Panc1 (cell line): ENCODE measurements at regions not wholly inside any gene's neighbourhood (a gene's known extent, or its start where the extent isn't known, plus 50 kb on each side); places are given as distances from the start of the nearest gene placed in this dataset.

Experiments
- ATAC-seq: fragments of 200-7000 bp; cut with Tn5 transposase; 2 replicates; pipeline ENCODE4 v1.9.1; 2020; ENCODE audit warnings: mild to moderate bottlenecking, moderate library complexity
- BruUV-seq: library from RNA; stranded (reverse); fragments of 400-500 nt; replicated peaks from 2 replicates; lab custom pipeline; 2021; lab: Mats Ljungman, UMichigan
- CTCF ChIA-PET: fragments of 300-600 bp; sonication (Branson Sonifier 250); formaldehyde crosslinking; loops from one replicate; lab custom pipeline; 2022; ENCODE audit warnings: antibody characterized with exemption; lab: Charles Lee
- POLR2A ChIA-PET: fragments of 300-600 bp; sonication (Branson Sonifier 250); formaldehyde crosslinking; loops from one replicate; lab custom pipeline; 2022; ENCODE audit warnings: antibody characterized with exemption; lab: Charles Lee
- DNase-seq: peaks from one replicate; pipeline ENCODE4 v3.0.0-alpha.2; 2010; ENCODE audit warnings: low read depth, low spot score
- H3K27ac ChIP-seq: 2 replicates; pipeline ENCODE4 v1.5.1; 2011; ENCODE audit warnings: mild to moderate bottlenecking, low read length, inconsistent platforms
- H3K27me3 ChIP-seq: fragments of 200-500 bp; sonication (Bioruptor generic); 2 replicates; pipeline ENCODE4 v1.6.0; 2014; ENCODE audit warnings: low read length, inconsistent platforms; ENCODE audit not compliant: control insufficient read depth, insufficient read depth
- H3K36me3 ChIP-seq: fragments of 200-500 bp; sonication (Bioruptor generic); 2 replicates; pipeline ENCODE4 v1.5.1; 2014; ENCODE audit warnings: inconsistent platforms, mild to moderate bottlenecking, low read length, moderate library complexity; ENCODE audit not compliant: control insufficient read depth, insufficient read depth
- H3K4me1 ChIP-seq: 2 replicates; pipeline ENCODE4 v1.5.1; 2011; ENCODE audit warnings: inconsistent platforms, mild to moderate bottlenecking, low read length, moderate library complexity; ENCODE audit not compliant: control insufficient read depth, insufficient read depth
- H3K4me3 ChIP-seq, 2 experiments: 2 replicates each; pipeline ENCODE4 v1.5.1; 2011 to 2012; ENCODE audit warnings: low read depth in 2 of 2, low read length in 2 of 2, mild to moderate bottlenecking in 2 of 2, inconsistent platforms in 1 of 2, moderate library complexity in 1 of 2
- H3K9me3 ChIP-seq: fragments of 200-500 bp; sonication (Bioruptor generic); 2 replicates; pipeline ENCODE4 v1.5.1; 2014; ENCODE audit warnings: low read depth, mild to moderate bottlenecking, inconsistent platforms, low read length, moderate library complexity; ENCODE audit not compliant: control insufficient read depth, insufficient read depth
- CTCF ChIP-seq: fragments of 450-650 bp; IDR thresholded peaks from 2 replicates; pipeline ENCODE4 v1.5.1; 2017; ENCODE audit warnings: mild to moderate bottlenecking
- POLR2AphosphoS5 ChIP-seq: IDR thresholded peaks from 2 replicates; pipeline ENCODE4 v1.6.1; 2012; ENCODE audit warnings: mild to moderate bottlenecking, low read depth, low read length, moderate library complexity
- REST ChIP-seq, 2 experiments: IDR thresholded peaks; 2 replicates each; pipeline ENCODE4 v1.6.1; 2011 to 2012; ENCODE audit warnings: low read depth in 2 of 2, control low read depth in 1 of 2, low read length in 1 of 2, mild to moderate bottlenecking in 1 of 2, moderate library complexity in 1 of 2; ENCODE audit not compliant: insufficient read depth in 1 of 2
- SIN3A ChIP-seq: IDR thresholded peaks from 2 replicates; pipeline ENCODE4 v1.6.1; 2012; ENCODE audit warnings: low read depth, mild to moderate bottlenecking, low read length, moderate library complexity, borderline replicate concordance; ENCODE audit not compliant: insufficient read depth
- TCF7L2 ChIP-seq: IDR thresholded peaks from 2 replicates; pipeline ENCODE4 v1.6.1; 2011; ENCODE audit warnings: mild to moderate bottlenecking, low read depth, low read length, inconsistent platforms
- in situ Hi-C: cut with HindIII; loops from 2 replicates; pipeline ENCODE4 v1.10.0; 2016; ENCODE audit warnings: low sequenced_read_pairs, low pct_unique_long_range_greater_than_20kb
- intact Hi-C: fragments of 100-400 bp; cut with micrococcal nuclease; formaldehyde crosslinking; loops from one replicate; pipeline ENCODE4 v1.10.0; 2022; ENCODE audit not compliant: unreplicated experiment

- no peak for ATAC-seq
- no peaks in the 10 kb centered on the region for H3K4me1 ChIP-seq
- in situ Hi-C loops = no loop called here
- no peaks in the 10 kb centered on the region for H3K27me3 ChIP-seq
- TF ChIP-seq SIN3A = no peak
- TF ChIP-seq TCF7L2 = no peak
- TF ChIP-seq REST (IDR thresholded peaks at IDR 0.05; ENCODE audit: insufficient read depth in 1 of 2, low read depth in 2 of 2, low read length in 1 of 2) = no peak
- no peak for TF ChIP-seq POLR2AphosphoS5
- no peak for TF ChIP-seq CTCF
- H3K27ac ChIP-seq = no peak overlapping the region
- BruUV-seq = no TSS peak
- H3K9me3 ChIP-seq = no peaks in the 10 kb centered on the region
- CTCF ChIA-PET = no interaction called here
- H3K4me3 ChIP-seq = no peak overlapping the region
- intact Hi-C loops = no loop called here
- DNase-seq = no peak
- H3K36me3 ChIP-seq = no peaks in the 10 kb centered on the region
- POLR2A ChIA-PET = no interaction called here
Observed at GRCh38 chr2:7736646-7737305, 819.6 kb downstream of the RNF144A start.

DNA sequence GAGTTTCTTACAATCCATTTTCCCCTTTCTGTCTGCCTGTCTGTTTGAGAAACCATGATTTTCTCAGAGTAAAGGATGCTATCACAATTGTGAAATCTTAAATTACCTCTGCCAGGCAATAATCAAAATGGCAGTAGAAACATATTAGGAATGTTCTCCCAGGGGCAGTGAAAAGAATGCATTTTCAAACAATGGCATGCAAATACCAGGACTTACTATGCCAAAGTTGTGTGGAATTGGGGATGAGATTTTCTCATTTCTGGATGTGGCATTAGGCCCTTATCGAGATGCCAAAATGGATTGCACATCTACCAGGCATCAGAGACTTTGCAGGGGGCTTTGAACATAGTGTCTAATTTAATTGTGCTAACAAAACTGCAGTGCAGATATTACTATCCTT, 821.4 kb downstream of the RNF144A start:
- Histone ChIP-seq H3K9me3 (no peaks in the 10 kb centered on the region), H3K27ac (no peak overlapping the region), H3K4me1 (no peaks in the 10 kb centered on the region), H3K36me3 (no peaks in the 10 kb centered on the region), H3K4me3 (no peak overlapping the region), H3K27me3 (no peaks in the 10 kb centered on the region)
- POLR2A ChIA-PET = no interaction called here
- DNase-seq (no peak), ATAC-seq (no peak)
- in situ Hi-C loops = no loop called here
- TF ChIP-seq POLR2AphosphoS5 (no peak), REST (IDR thresholded peaks at IDR 0.05; ENCODE audit: insufficient read depth in 1 of 2, low read depth in 2 of 2, low read length in 1 of 2) (no peak), CTCF (no peak), SIN3A (no peak), TCF7L2 (no peak)
- intact Hi-C loops = no loop called here
- BruUV-seq = no TSS peak
- CTCF ChIA-PET = no interaction called here
